Prostate gland (tissue), 2 donors: ENCODE measurements at regions not wholly inside any gene's neighbourhood (a gene's known extent, or its start where the extent isn't known, plus 50 kb on each side); places are given as distances from the start of the nearest gene placed in this dataset.

Experiments used
- POLR2A ChIP-seq: fragments of 450-650 bp; IDR thresholded peaks from one replicate; pipeline ENCODE4 v1.6.1; 2016; ENCODE audit warnings: antibody characterized with exemption, mild to moderate bottlenecking
- TF ChIP-seq, protein P1 (sequence below), 4 experiments: fragments of 200-600 bp in 2 of 4; fragments of 450-650 bp in 2 of 4; sonication (generic) in 2 of 4; IDR thresholded peaks; 1 replicate in 3 of 4; 2 replicates in 1 of 4; pipeline ENCODE4 v1.5.1; 2016 to 2019; ENCODE audit warnings: antibody characterized with exemption in 4 of 4, mild to moderate bottlenecking in 2 of 4, moderate library complexity in 2 of 4

- TF ChIP-seq, protein P1, sequence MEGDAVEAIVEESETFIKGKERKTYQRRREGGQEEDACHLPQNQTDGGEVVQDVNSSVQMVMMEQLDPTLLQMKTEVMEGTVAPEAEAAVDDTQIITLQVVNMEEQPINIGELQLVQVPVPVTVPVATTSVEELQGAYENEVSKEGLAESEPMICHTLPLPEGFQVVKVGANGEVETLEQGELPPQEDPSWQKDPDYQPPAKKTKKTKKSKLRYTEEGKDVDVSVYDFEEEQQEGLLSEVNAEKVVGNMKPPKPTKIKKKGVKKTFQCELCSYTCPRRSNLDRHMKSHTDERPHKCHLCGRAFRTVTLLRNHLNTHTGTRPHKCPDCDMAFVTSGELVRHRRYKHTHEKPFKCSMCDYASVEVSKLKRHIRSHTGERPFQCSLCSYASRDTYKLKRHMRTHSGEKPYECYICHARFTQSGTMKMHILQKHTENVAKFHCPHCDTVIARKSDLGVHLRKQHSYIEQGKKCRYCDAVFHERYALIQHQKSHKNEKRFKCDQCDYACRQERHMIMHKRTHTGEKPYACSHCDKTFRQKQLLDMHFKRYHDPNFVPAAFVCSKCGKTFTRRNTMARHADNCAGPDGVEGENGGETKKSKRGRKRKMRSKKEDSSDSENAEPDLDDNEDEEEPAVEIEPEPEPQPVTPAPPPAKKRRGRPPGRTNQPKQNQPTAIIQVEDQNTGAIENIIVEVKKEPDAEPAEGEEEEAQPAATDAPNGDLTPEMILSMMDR (IDR thresholded peaks at IDR 0.05): no peak
- TF ChIP-seq POLR2A: no peak
These were observed 402.6 kb downstream of the SAMD5 start for GRCh38 chr6:147911057-147911456.
